M059J (cell line): ENCODE measurements at regions not wholly inside any gene's neighbourhood (a gene's known extent, or its start where the extent isn't known, plus 50 kb on each side); places are given as distances from the start of the nearest gene placed in this dataset.

Experiments
- DNase-seq: peaks from one replicate; pipeline ENCODE4 v3.0.0-alpha.2; 2012; ENCODE audit warnings: low read depth

GRCh38 chr20:50258790-50259483 lies 68.3 kb downstream of the CEBPB start:
- no peak for DNase-seq

- no peak for DNase-seq
These were observed 69.3 kb downstream of the CEBPB start for GRCh38 chr20:50259705-50260478.

GRCh38 chr20:50260479-50261221 lies 70.0 kb downstream of the CEBPB start:
- DNase-seq, result peak; percentile 86

- no peak for DNase-seq
These were observed 71.0 kb downstream of the CEBPB start for GRCh38 chr20:50261471-50262212.

GRCh38 chr20:50263831-50264230 lies 73.2 kb downstream of the CEBPB start:
- no peak for DNase-seq

GRCh38 chr20:50264534-50265145 lies 74.0 kb downstream of the CEBPB start:
- no peak for DNase-seq

- no peak for DNase-seq
These were observed 74.8 kb downstream of the CEBPB start for GRCh38 chr20:50265245-50265946.

- no peak for DNase-seq
These were observed 75.8 kb downstream of the CEBPB start for GRCh38 chr20:50266293-50267040.

GRCh38 chr20:50267041-50267865 lies 76.6 kb downstream of the CEBPB start:
- DNase-seq, result peak; percentile 55

- DNase-seq, result no peak
These were observed 77.2 kb downstream of the CEBPB start for GRCh38 chr20:50267866-50268219.

GRCh38 chr20:50269091-50270033 lies 78.7 kb downstream of the CEBPB start:
- no peak for DNase-seq

GRCh38 chr20:50270034-50270395 lies 79.4 kb downstream of the CEBPB start:
- no peak for DNase-seq

- no peak for DNase-seq
These were observed 79.9 kb downstream of the CEBPB start for GRCh38 chr20:50270569-50270968.

GRCh38 chr20:50271176-50271575 lies 80.5 kb downstream of the CEBPB start:
- no peak for DNase-seq

- DNase-seq, result no peak
These were observed 81.0 kb downstream of the CEBPB start for GRCh38 chr20:50271612-50272011.

GRCh38 chr20:50272030-50272723 lies 81.5 kb downstream of the CEBPB start:
- no peak for DNase-seq

GRCh38 chr20:50272724-50273446 lies 82.3 kb downstream of the CEBPB start:
- DNase-seq, result no peak
